Astrocyte (in vitro differentiated cells and primary cell): ENCODE measurements at regions not wholly inside any gene's neighbourhood (a gene's known extent, or its start where the extent isn't known, plus 50 kb on each side); places are given as distances from the start of the nearest gene placed in this dataset.

Source experiments
- DNase-seq: peaks from one replicate; pipeline ENCODE4 v3.0.0-alpha.2; 2010; ENCODE audit warnings: low read depth
- FAIRE-seq: peaks from 2 replicates; lab custom pipeline; 2011; peaks lifted over from hg19 to GRCh38; lab: Jason Lieb, UNC
- H2AFZ ChIP-seq: 2 replicates; pipeline ENCODE4 v1.6.0; 2012; ENCODE audit warnings: low read depth, low read length, inconsistent platforms
- H3K27ac ChIP-seq: 2 replicates; pipeline ENCODE4 v1.5.1; 2011; ENCODE audit warnings: low read depth, low read length, inconsistent platforms
- H3K27me3 ChIP-seq: 2 replicates; pipeline ENCODE4 v1.6.0; 2011; ENCODE audit warnings: low read length, inconsistent platforms; ENCODE audit not compliant: insufficient read depth
- H3K36me3 ChIP-seq: 2 replicates; pipeline ENCODE4 v1.5.1; 2011; ENCODE audit warnings: low read length, inconsistent platforms; ENCODE audit not compliant: insufficient read depth
- H3K4me1 ChIP-seq: 2 replicates; pipeline ENCODE4 v1.5.1; 2011; ENCODE audit warnings: low read length, inconsistent platforms; ENCODE audit not compliant: insufficient read depth
- H3K4me2 ChIP-seq: 2 replicates; pipeline ENCODE4 v1.6.0; 2012; ENCODE audit warnings: low read length, inconsistent platforms
- H3K4me3 ChIP-seq: 2 replicates; pipeline ENCODE4 v1.5.1; 2011; ENCODE audit warnings: low read depth, mild to moderate bottlenecking, low read length, inconsistent platforms; ENCODE audit not compliant: insufficient read depth
- H3K79me2 ChIP-seq: 2 replicates; pipeline ENCODE4 v1.6.0; 2012; ENCODE audit warnings: mild to moderate bottlenecking, low read length, inconsistent platforms; ENCODE audit not compliant: insufficient read depth
- H3K9ac ChIP-seq: 2 replicates; pipeline ENCODE4 v1.6.0; 2012; ENCODE audit warnings: mild to moderate bottlenecking, low read length, inconsistent platforms
- H3K9me3 ChIP-seq: 2 replicates; pipeline ENCODE4 v1.5.1; 2012; ENCODE audit warnings: low read depth, mild to moderate bottlenecking, low read length, inconsistent platforms; ENCODE audit not compliant: insufficient read depth
- H4K20me1 ChIP-seq: 2 replicates; pipeline ENCODE4 v1.6.0; 2012; ENCODE audit warnings: low read length, inconsistent platforms; ENCODE audit not compliant: insufficient read depth
- H3K27ac Mint-ChIP-seq: one replicate; pipeline ENCODE4 v1.8.0; 2021; ENCODE audit warnings: mild to moderate bottlenecking, mixed read lengths; ENCODE audit not compliant: unreplicated experiment
- H3K27me3 Mint-ChIP-seq: one replicate; pipeline ENCODE4 v1.8.0; 2021; ENCODE audit warnings: low read depth, mixed read lengths; ENCODE audit not compliant: unreplicated experiment
- H3K36me3 Mint-ChIP-seq: one replicate; pipeline ENCODE4 v1.8.0; 2021; ENCODE audit warnings: low read depth, mixed read lengths; ENCODE audit not compliant: unreplicated experiment
- H3K4me1 Mint-ChIP-seq: one replicate; pipeline ENCODE4 v1.8.0; 2021; ENCODE audit warnings: low read depth, mixed read lengths; ENCODE audit not compliant: unreplicated experiment
- H3K4me3 Mint-ChIP-seq: one replicate; pipeline ENCODE4 v1.8.0; 2021; ENCODE audit warnings: mild to moderate bottlenecking, moderate library complexity, mixed read lengths; ENCODE audit not compliant: unreplicated experiment
- H3K9me3 Mint-ChIP-seq: one replicate; pipeline ENCODE4 v1.8.0; 2021; ENCODE audit warnings: mild to moderate bottlenecking, mixed read lengths; ENCODE audit not compliant: unreplicated experiment
- EZH2 ChIP-seq: IDR thresholded peaks from 2 replicates; pipeline ENCODE4 v1.6.1; 2012; ENCODE audit warnings: mild to moderate bottlenecking, low read length, inconsistent platforms; ENCODE audit not compliant: insufficient read depth
- TF ChIP-seq, protein P1 (sequence below): IDR thresholded peaks from 2 replicates; pipeline ENCODE4 v1.5.1; 2011; ENCODE audit warnings: low read depth, mild to moderate bottlenecking, inconsistent platforms, low read length, moderate library complexity; ENCODE audit not compliant: insufficient read depth

DNA sequence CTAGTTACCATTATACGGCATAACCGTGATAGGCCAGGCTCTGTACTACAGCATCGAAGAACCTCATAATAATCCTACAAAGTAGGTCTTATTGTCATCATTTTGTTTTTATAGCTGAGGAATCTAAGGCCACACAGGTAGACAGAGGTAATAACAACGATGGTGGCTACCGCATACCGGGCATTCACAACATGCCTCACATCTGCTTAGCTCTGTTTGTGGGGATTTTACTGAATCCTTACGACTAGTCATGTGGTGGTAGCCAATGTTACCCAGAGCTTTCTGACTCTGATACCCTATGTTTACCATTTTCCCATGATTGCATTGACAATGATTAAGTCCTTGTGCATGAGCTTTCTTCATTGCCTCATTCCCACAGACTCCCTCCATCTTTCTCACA lies 269.4 kb downstream of the TCF7L2 start:
- H3K4me3 Mint-ChIP-seq, result no peak overlapping the region
- Histone ChIP-seq H3K4me3 (no peak overlapping the region), H3K4me2 (no peak overlapping the region), H4K20me1 (no peaks in the 10 kb centered on the region), H3K36me3 (no peaks in the 10 kb centered on the region), H3K9ac (no peak overlapping the region), H3K79me2 (no peaks in the 10 kb centered on the region), H3K27me3 (peaks cover 6% of the 10 kb centered on the region), H3K9me3 (no peaks in the 10 kb centered on the region), H2AFZ (no peak overlapping the region), H3K4me1 (peaks cover 10% of the 10 kb centered on the region), H3K27ac (no peak overlapping the region)
- peaks cover 3% of the 10 kb centered on the region for H3K4me1 Mint-ChIP-seq
- no peaks in the 10 kb centered on the region for H3K36me3 Mint-ChIP-seq
- no peak overlapping the region for H3K27ac Mint-ChIP-seq
- DNase-seq (no peak), FAIRE-seq (no peak)
- no peaks in the 10 kb centered on the region for H3K27me3 Mint-ChIP-seq
- H3K9me3 Mint-ChIP-seq, result no peaks in the 10 kb centered on the region
- no peak for TF ChIP-seq EZH2
- TF ChIP-seq, protein P1, sequence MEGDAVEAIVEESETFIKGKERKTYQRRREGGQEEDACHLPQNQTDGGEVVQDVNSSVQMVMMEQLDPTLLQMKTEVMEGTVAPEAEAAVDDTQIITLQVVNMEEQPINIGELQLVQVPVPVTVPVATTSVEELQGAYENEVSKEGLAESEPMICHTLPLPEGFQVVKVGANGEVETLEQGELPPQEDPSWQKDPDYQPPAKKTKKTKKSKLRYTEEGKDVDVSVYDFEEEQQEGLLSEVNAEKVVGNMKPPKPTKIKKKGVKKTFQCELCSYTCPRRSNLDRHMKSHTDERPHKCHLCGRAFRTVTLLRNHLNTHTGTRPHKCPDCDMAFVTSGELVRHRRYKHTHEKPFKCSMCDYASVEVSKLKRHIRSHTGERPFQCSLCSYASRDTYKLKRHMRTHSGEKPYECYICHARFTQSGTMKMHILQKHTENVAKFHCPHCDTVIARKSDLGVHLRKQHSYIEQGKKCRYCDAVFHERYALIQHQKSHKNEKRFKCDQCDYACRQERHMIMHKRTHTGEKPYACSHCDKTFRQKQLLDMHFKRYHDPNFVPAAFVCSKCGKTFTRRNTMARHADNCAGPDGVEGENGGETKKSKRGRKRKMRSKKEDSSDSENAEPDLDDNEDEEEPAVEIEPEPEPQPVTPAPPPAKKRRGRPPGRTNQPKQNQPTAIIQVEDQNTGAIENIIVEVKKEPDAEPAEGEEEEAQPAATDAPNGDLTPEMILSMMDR, result no peak

DNA sequence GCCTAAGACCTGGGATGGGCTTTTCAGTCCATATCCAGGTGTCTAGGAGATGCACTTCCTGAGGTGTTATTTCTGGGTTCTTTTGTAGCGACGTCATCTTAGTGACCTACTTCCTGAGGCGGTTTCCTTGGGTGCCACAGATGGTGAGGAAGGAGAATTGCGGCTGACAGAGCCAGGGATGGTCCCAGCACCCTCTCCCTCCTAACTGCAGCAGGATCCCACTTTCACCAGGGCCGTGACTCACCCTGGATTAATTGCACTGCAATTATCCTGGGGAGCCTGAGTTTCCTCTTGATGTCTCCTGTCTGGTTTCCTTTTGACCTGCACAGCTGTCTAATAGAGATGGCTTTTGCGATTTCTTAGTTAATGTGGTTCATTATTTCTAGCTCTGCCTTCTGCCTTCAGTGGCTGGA lies 271.7 kb downstream of the TCF7L2 start:
- H3K36me3 ChIP-seq, result no peaks in the 10 kb centered on the region
- H3K4me3 Mint-ChIP-seq, result no peak overlapping the region
- no peak overlapping the region for H3K4me3 ChIP-seq
- no peaks in the 10 kb centered on the region for H4K20me1 ChIP-seq
- no peak for TF ChIP-seq EZH2
- TF ChIP-seq, protein P1, result no peak
- no peaks in the 10 kb centered on the region for H3K27me3 Mint-ChIP-seq
- DNase-seq, result peak; percentile 41
- no peaks in the 10 kb centered on the region for H3K9me3 Mint-ChIP-seq
- peaks cover 2% of the 10 kb centered on the region for H3K4me1 Mint-ChIP-seq
- peaks cover 10% of the 10 kb centered on the region for H3K4me1 ChIP-seq
- no peak overlapping the region for H3K9ac ChIP-seq
- H3K36me3 Mint-ChIP-seq, result no peaks in the 10 kb centered on the region
- H3K79me2 ChIP-seq, result no peaks in the 10 kb centered on the region
- no peak overlapping the region for H3K27ac Mint-ChIP-seq
- H2AFZ ChIP-seq, result no peak overlapping the region
- no peaks in the 10 kb centered on the region for H3K9me3 ChIP-seq
- no peak overlapping the region for H3K27ac ChIP-seq
- H3K27me3 ChIP-seq, result peaks cover 6% of the 10 kb centered on the region
- no peak for FAIRE-seq
- H3K4me2 ChIP-seq, result peak overlapping the region; percentile 18

DNA sequence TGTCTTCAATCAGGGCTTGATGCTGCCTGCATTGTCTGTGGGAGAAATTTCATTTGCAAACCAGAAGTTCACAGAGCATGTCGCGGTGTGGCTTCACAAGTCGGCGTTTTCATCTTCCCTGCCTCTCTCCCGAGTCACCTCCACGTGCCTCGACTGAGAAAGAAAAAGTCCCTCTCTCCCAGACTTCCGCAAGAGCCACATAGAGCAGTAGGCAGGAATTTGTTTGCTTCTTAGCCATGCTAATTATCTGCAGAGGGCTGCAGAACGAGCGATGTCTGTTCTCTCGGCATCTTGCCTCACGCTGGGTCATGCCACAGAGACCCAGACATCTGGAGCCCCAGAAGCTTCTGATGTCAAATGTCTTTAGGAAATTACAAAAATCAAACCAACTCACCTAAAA lies 272.2 kb downstream of the TCF7L2 start:
- Mint-ChIP-seq H3K4me1 (peaks cover 2% of the 10 kb centered on the region), H3K27ac (no peak overlapping the region), H3K9me3 (no peaks in the 10 kb centered on the region), H3K27me3 (no peaks in the 10 kb centered on the region), H3K4me3 (no peak overlapping the region), H3K36me3 (no peaks in the 10 kb centered on the region)
- FAIRE-seq (no peak), DNase-seq (no peak)
- no peaks in the 10 kb centered on the region for H4K20me1 ChIP-seq
- no peaks in the 10 kb centered on the region for H3K36me3 ChIP-seq
- peaks cover 10% of the 10 kb centered on the region for H3K4me1 ChIP-seq
- H3K79me2 ChIP-seq, result no peaks in the 10 kb centered on the region
- H3K9ac ChIP-seq, result no peak overlapping the region
- H3K9me3 ChIP-seq, result no peaks in the 10 kb centered on the region
- H2AFZ ChIP-seq, result no peak overlapping the region
- H3K4me2 ChIP-seq, result peak overlapping the region; percentile 18
- no peak overlapping the region for H3K27ac ChIP-seq
- no peak overlapping the region for H3K4me3 ChIP-seq
- peaks cover 10% of the 10 kb centered on the region for H3K27me3 ChIP-seq
- no peak for TF ChIP-seq EZH2
- TF ChIP-seq, protein P1, result no peak
